A673 (cell line): ENCODE measurements at regions not wholly inside any gene's neighbourhood (a gene's known extent, or its start where the extent isn't known, plus 50 kb on each side); places are given as distances from the start of the nearest gene placed in this dataset.

Source experiments
- EZH2 ChIP-seq: fragments of 200-600 bp; sonication (generic); IDR thresholded peaks from 2 replicates; pipeline ENCODE4 v1.6.1; 2017; ENCODE audit warnings: borderline replicate concordance, low read depth, mild to moderate bottlenecking, mixed read lengths, antibody characterized with exemption, low read length; ENCODE audit not compliant: poor library complexity, severe bottlenecking
- TF ChIP-seq, protein P1 (sequence below): fragments of 300-800, 200-600 bp; sonication (generic); conservative IDR thresholded peaks from 2 replicates; pipeline ENCODE4 v1.5.1; 2017; ENCODE audit warnings: low read depth, mild to moderate bottlenecking, antibody characterized with exemption, low read length, moderate library complexity, mixed read lengths

DNA sequence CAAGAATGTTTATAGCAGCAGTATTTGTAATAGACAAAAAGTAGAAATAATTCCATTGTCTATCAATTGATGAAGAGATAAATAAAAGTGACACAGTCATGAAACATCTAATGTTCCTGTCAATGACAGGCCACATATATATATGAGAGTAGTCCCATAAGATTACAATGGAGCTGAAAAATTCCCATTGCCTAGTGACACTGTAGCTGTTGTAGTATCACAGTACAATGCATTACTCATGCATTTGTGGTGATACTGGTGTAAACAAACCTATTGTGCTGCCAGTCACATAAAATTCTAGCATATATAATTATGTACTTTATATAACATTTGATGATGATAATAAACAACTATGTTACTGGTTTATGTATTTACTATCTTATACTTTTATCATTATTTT lies 141.9 kb upstream of the LYPLAL1 start:
- TF ChIP-seq, protein P1, sequence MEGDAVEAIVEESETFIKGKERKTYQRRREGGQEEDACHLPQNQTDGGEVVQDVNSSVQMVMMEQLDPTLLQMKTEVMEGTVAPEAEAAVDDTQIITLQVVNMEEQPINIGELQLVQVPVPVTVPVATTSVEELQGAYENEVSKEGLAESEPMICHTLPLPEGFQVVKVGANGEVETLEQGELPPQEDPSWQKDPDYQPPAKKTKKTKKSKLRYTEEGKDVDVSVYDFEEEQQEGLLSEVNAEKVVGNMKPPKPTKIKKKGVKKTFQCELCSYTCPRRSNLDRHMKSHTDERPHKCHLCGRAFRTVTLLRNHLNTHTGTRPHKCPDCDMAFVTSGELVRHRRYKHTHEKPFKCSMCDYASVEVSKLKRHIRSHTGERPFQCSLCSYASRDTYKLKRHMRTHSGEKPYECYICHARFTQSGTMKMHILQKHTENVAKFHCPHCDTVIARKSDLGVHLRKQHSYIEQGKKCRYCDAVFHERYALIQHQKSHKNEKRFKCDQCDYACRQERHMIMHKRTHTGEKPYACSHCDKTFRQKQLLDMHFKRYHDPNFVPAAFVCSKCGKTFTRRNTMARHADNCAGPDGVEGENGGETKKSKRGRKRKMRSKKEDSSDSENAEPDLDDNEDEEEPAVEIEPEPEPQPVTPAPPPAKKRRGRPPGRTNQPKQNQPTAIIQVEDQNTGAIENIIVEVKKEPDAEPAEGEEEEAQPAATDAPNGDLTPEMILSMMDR, result no peak
- no peak for TF ChIP-seq EZH2
